Liver (tissue), 8 donors: ENCODE measurements at regions not wholly inside any gene's neighbourhood (a gene's known extent, or its start where the extent isn't known, plus 50 kb on each side); places are given as distances from the start of the nearest gene placed in this dataset.
A peak's percentile ranks its signal among the peaks of the same experiment; 100 is the strongest.

Experiments used
- DNase-seq: peaks from one replicate; pipeline ENCODE4 v3.0.0-alpha.2; 2017; ENCODE audit warnings: low spot score
- H3K27ac ChIP-seq, 2 donors: one replicate each; pipeline ENCODE4 v1.7.0; 2013; ENCODE audit warnings: inconsistent platforms in 2 of 2, low read length in 2 of 2, control low read depth in 1 of 2, low read depth in 1 of 2, mild to moderate bottlenecking in 1 of 2
- H3K27me3 ChIP-seq, 4 donors: one replicate each; pipeline versions ENCODE4 v1.6.1 to v1.7.0; 2013; ENCODE audit warnings: low read length in 3 of 4, inconsistent platforms in 1 of 4, mild to moderate bottlenecking in 1 of 4, moderate library complexity in 1 of 4; ENCODE audit not compliant: control insufficient read depth in 4 of 4, insufficient read depth in 4 of 4
- H3K36me3 ChIP-seq, 4 donors: one replicate each; pipeline versions ENCODE4 v1.6.1 to v1.7.0; 2013; ENCODE audit warnings: low read length in 3 of 4, mild to moderate bottlenecking in 3 of 4, low read depth in 1 of 4, moderate library complexity in 1 of 4; ENCODE audit not compliant: control insufficient read depth in 4 of 4, insufficient read depth in 3 of 4
- H3K4me1 ChIP-seq, 4 donors: one replicate each; pipeline versions ENCODE4 v1.6.1 to v1.7.0; 2013; ENCODE audit warnings: low read length in 3 of 4, mild to moderate bottlenecking in 3 of 4, moderate library complexity in 1 of 4; ENCODE audit not compliant: control insufficient read depth in 4 of 4, insufficient read depth in 4 of 4
- H3K4me3 ChIP-seq, 3 donors: one replicate each; pipeline versions ENCODE4 v1.6.1 to v1.7.0; 2013; ENCODE audit warnings: low read length in 3 of 3, control low read depth in 1 of 3, low read depth in 1 of 3, mild to moderate bottlenecking in 1 of 3
- H3K9ac ChIP-seq, 2 donors: one replicate each; pipeline ENCODE4 v1.7.0; 2013; ENCODE audit warnings: low read length in 2 of 2, mild to moderate bottlenecking in 2 of 2, moderate library complexity in 2 of 2, control low read depth in 1 of 2, low read depth in 1 of 2
- H3K9me3 ChIP-seq, 4 donors: one replicate each; pipeline versions ENCODE4 v1.6.1 to v1.7.0; 2013; ENCODE audit warnings: low read length in 3 of 4; ENCODE audit not compliant: control insufficient read depth in 4 of 4
- EGR1 ChIP-seq, 2 donors: IDR thresholded peaks; 2 replicates each; pipeline ENCODE4 v1.6.1; 2016 to 2018; ENCODE audit warnings: antibody characterized with exemption in 2 of 2, low read depth in 2 of 2
- FOXA1 ChIP-seq: IDR thresholded peaks from 2 replicates; pipeline ENCODE4 v1.6.1; 2016; ENCODE audit warnings: antibody characterized with exemption
- FOXA2 ChIP-seq: IDR thresholded peaks from 2 replicates; pipeline ENCODE4 v1.6.1; 2016; ENCODE audit warnings: antibody characterized with exemption
- GABPA ChIP-seq, 2 donors: IDR thresholded peaks in 1 of 2; conservative IDR thresholded peaks in 1 of 2; 2 replicates each; pipeline ENCODE4 v1.6.1; 2016; ENCODE audit warnings: antibody characterized with exemption in 2 of 2, mild to moderate bottlenecking in 1 of 2, moderate library complexity in 1 of 2
- HNF4A ChIP-seq, 2 donors: conservative IDR thresholded peaks; 2 replicates each; pipeline ENCODE4 v1.6.1; 2016; ENCODE audit warnings: antibody characterized with exemption in 2 of 2, mild to moderate bottlenecking in 2 of 2
- HNF4G ChIP-seq: IDR thresholded peaks from 2 replicates; pipeline ENCODE4 v1.6.1; 2016; ENCODE audit warnings: antibody characterized with exemption
- RAD21 ChIP-seq, 2 donors: IDR thresholded peaks; 2 replicates each; pipeline ENCODE4 v1.6.1; 2016; ENCODE audit warnings: antibody characterized with exemption in 2 of 2, mild to moderate bottlenecking in 2 of 2
- RXRA ChIP-seq, 2 donors: IDR thresholded peaks; 2 replicates each; pipeline ENCODE4 v1.6.1; 2017 to 2018; ENCODE audit warnings: antibody characterized with exemption in 2 of 2, mild to moderate bottlenecking in 1 of 2
- SP1 ChIP-seq: IDR thresholded peaks from 2 replicates; pipeline ENCODE4 v1.6.1; 2018; ENCODE audit warnings: antibody characterized with exemption, mild to moderate bottlenecking
- TAF1 ChIP-seq: conservative IDR thresholded peaks from 2 replicates; pipeline ENCODE4 v1.6.1; 2016; ENCODE audit warnings: antibody characterized with exemption, mild to moderate bottlenecking
- YY1 ChIP-seq: IDR thresholded peaks from 2 replicates; pipeline ENCODE4 v1.6.1; 2016; ENCODE audit warnings: antibody characterized with exemption, mild to moderate bottlenecking
- WGBS: extraction: QIAGEN DNeasy Blood & Tissue Kit; methylation state at CpG from one replicate; pipeline ENCODE4 v1.1.7; 2013; 5-methylcytosine and 5-hydroxymethylcytosine counted together
- TF ChIP-seq, protein P1 (sequence below): IDR thresholded peaks from 2 replicates; pipeline ENCODE4 v1.6.1; 2016; ENCODE audit warnings: antibody characterized with exemption
- TF ChIP-seq, protein P2 (sequence below): IDR thresholded peaks from 2 replicates; pipeline ENCODE4 v1.6.1; 2016; ENCODE audit warnings: antibody characterized with exemption
- TF ChIP-seq, protein P3 (sequence below): IDR thresholded peaks from 2 replicates; pipeline ENCODE4 v1.6.1; 2016; ENCODE audit warnings: antibody characterized with exemption
- TF ChIP-seq, protein P4 (sequence below): IDR thresholded peaks from 2 replicates; pipeline ENCODE4 v1.6.1; 2016; ENCODE audit warnings: antibody characterized with exemption, mild to moderate bottlenecking
- TF ChIP-seq, protein P5 (sequence below): fragments of 150-350 bp; IDR thresholded peaks from 2 replicates; pipeline ENCODE4 v1.5.1; 2017; ENCODE audit warnings: improper control_type of control experiment, low read depth, low read length; ENCODE audit not compliant: missing input control
- donor health status: healthy.
- donor health status: healthy.
- donor health status: healthy.
- donor health status: healthy.
- donor health status: healthy.

DNA sequence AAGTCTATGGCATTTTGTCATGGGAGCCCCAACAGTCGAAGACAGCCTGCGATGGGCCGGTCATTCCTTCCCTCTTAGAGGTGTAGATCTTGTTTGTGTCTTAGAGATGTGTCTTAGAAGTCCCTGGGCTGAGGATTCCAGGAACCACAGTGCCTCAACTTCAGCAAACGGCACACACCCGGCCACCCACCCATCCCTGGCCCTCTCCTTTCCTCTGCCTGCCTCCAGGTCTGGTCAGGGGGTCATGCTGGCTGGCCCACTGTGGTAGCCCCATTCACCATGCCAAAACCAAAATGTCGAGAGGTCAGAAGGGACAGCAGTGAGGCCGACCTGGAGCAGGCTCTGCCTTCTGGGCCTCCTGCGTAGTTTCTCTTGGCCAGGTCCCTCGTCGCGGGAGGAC is 857.9 kb downstream of the TBC1D22A start:
- peaks cover 0 to 7% (median 4%) of the 10 kb centered on the region in 4 donors for H3K27me3 ChIP-seq
- peak; percentile 26 for DNase-seq

DNA sequence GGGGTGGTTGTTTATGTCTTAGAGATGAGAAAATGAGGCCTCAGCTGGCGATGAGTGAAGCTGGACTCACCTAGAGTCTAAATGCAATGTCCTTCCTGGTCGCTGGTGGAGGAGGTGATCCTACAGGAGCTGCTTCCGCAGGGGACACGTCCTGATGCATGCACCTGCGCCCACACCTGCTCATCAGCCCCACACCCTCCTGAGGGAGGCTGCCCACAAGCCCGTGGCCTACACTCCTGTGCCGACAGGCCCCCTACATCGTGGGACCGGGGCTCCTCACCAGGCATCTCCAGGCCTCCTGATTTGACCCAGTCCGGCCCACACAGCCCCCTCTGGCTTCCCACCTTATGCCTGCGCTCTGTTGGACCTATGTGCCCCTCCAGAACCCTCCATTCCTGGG is 857.2 kb downstream of the TBC1D22A start:
- DNase-seq, result peak; percentile 22
- Histone ChIP-seq H3K9me3 (no peaks in the 10 kb centered on the region), H3K27ac (no peak overlapping the region), H3K4me1 (no peaks in the 10 kb centered on the region), H3K9ac (no peak overlapping the region), H3K36me3 (no peaks in the 10 kb centered on the region), H3K4me3 (no peak overlapping the region), H3K27me3 (peaks cover 0 to 7% (median 4%) of the 10 kb centered on the region in 4 donors)
- WGBS, result 76% methylated on average over 11 of the region's 11 CpGs
- no peak for TF ChIP-seq FOXA1

More for the DNA sequence above, 857.9 kb downstream of the TBC1D22A start:
- H3K27ac ChIP-seq, result no peak overlapping the region
- H3K36me3 ChIP-seq, result no peaks in the 10 kb centered on the region
- no peaks in the 10 kb centered on the region for H3K4me1 ChIP-seq
- TF ChIP-seq, protein P1, sequence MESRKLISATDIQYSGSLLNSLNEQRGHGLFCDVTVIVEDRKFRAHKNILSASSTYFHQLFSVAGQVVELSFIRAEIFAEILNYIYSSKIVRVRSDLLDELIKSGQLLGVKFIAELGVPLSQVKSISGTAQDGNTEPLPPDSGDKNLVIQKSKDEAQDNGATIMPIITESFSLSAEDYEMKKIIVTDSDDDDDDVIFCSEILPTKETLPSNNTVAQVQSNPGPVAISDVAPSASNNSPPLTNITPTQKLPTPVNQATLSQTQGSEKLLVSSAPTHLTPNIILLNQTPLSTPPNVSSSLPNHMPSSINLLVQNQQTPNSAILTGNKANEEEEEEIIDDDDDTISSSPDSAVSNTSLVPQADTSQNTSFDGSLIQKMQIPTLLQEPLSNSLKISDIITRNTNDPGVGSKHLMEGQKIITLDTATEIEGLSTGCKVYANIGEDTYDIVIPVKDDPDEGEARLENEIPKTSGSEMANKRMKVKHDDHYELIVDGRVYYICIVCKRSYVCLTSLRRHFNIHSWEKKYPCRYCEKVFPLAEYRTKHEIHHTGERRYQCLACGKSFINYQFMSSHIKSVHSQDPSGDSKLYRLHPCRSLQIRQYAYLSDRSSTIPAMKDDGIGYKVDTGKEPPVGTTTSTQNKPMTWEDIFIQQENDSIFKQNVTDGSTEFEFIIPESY, result no peak
- TF ChIP-seq YY1, result no peak
- TF ChIP-seq, protein P2, sequence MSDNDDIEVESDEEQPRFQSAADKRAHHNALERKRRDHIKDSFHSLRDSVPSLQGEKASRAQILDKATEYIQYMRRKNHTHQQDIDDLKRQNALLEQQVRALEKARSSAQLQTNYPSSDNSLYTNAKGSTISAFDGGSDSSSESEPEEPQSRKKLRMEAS, result no peak
- no peak for TF ChIP-seq HNF4A (conservative IDR thresholded peaks at IDR 0.05)
- no peak for TF ChIP-seq GABPA (IDR thresholded peaks at IDR 0.05 in 1 of 2, conservative IDR thresholded peaks at IDR 0.05 in 1 of 2)
- H3K9me3 ChIP-seq, result no peaks in the 10 kb centered on the region
- WGBS, result 84% methylated on average over 11 of the region's 11 CpGs
- no peak overlapping the region for H3K9ac ChIP-seq
- no peak overlapping the region for H3K4me3 ChIP-seq

DNA sequence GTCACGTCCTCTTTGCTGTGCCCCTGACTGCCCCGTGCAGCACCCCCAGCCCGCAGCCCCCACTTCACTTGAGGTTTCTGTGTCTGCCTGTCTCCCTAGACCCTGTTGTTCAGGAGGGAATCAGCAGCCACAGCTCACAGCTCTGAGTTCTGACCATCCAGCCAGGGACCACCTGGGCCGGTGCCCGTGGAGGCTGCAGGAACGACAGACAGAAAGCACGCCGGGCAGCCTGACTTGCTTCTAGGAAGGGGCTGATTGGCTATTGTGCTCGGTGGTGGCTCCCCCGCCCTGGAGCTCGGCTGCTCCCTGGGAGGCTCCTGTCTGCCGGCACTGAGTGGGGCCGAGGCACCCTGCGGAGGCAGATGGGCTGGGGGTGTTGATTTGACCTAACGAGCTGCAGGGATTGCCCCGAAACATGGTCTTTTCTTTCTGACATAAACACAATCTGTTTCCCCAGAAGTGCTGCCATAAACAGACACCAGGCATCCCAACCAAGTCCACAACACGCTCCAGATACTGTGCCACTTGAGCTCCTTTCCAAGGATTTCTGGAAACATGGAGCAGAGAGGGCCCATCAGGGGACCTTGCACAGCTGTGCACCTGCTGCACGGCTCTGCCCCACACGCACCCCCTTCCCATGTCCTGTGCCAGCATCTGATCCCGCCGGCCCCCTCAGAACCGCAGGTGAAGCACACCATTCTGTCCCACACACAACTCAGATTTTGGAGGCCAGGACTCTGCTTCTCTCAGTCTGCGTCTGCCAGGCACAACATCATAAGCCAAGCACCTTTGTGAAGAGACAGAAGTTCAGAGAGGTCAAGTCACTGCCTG is 855.9 kb downstream of the TBC1D22A start:
- Histone ChIP-seq H3K27me3 (peaks cover 0 to 7% (median 4%) of the 10 kb centered on the region in 4 donors), H3K27ac (no peak overlapping the region), H3K36me3 (no peaks in the 10 kb centered on the region), H3K4me3 (no peak overlapping the region), H3K9ac (no peak overlapping the region), H3K9me3 (no peaks in the 10 kb centered on the region), H3K4me1 (no peaks in the 10 kb centered on the region)
- 31% methylated on average over 23 of the region's 23 CpGs for WGBS
- DNase-seq, result no peak
- TF ChIP-seq, protein P2, result no peak
- TF ChIP-seq FOXA1, result no peak
- TF ChIP-seq HNF4A (conservative IDR thresholded peaks at IDR 0.05), result no peak
- no peak for TF ChIP-seq EGR1 (IDR thresholded peaks at IDR 0.05; ENCODE audit: low read depth in 2 of 2)
- TF ChIP-seq, protein P3, sequence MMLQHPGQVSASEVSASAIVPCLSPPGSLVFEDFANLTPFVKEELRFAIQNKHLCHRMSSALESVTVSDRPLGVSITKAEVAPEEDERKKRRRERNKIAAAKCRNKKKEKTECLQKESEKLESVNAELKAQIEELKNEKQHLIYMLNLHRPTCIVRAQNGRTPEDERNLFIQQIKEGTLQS, result no peak
- TF ChIP-seq GABPA (IDR thresholded peaks at IDR 0.05 in 1 of 2, conservative IDR thresholded peaks at IDR 0.05 in 1 of 2), result no peak
- TF ChIP-seq, protein P4, sequence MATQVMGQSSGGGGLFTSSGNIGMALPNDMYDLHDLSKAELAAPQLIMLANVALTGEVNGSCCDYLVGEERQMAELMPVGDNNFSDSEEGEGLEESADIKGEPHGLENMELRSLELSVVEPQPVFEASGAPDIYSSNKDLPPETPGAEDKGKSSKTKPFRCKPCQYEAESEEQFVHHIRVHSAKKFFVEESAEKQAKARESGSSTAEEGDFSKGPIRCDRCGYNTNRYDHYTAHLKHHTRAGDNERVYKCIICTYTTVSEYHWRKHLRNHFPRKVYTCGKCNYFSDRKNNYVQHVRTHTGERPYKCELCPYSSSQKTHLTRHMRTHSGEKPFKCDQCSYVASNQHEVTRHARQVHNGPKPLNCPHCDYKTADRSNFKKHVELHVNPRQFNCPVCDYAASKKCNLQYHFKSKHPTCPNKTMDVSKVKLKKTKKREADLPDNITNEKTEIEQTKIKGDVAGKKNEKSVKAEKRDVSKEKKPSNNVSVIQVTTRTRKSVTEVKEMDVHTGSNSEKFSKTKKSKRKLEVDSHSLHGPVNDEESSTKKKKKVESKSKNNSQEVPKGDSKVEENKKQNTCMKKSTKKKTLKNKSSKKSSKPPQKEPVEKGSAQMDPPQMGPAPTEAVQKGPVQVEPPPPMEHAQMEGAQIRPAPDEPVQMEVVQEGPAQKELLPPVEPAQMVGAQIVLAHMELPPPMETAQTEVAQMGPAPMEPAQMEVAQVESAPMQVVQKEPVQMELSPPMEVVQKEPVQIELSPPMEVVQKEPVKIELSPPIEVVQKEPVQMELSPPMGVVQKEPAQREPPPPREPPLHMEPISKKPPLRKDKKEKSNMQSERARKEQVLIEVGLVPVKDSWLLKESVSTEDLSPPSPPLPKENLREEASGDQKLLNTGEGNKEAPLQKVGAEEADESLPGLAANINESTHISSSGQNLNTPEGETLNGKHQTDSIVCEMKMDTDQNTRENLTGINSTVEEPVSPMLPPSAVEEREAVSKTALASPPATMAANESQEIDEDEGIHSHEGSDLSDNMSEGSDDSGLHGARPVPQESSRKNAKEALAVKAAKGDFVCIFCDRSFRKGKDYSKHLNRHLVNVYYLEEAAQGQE, result no peak
- no peak for TF ChIP-seq RXRA (IDR thresholded peaks at IDR 0.05)
- no peak for TF ChIP-seq FOXA2
- TF ChIP-seq YY1, result no peak
- no peak for TF ChIP-seq TAF1
- no peak for TF ChIP-seq RAD21 (IDR thresholded peaks at IDR 0.05)
- TF ChIP-seq, protein P5, sequence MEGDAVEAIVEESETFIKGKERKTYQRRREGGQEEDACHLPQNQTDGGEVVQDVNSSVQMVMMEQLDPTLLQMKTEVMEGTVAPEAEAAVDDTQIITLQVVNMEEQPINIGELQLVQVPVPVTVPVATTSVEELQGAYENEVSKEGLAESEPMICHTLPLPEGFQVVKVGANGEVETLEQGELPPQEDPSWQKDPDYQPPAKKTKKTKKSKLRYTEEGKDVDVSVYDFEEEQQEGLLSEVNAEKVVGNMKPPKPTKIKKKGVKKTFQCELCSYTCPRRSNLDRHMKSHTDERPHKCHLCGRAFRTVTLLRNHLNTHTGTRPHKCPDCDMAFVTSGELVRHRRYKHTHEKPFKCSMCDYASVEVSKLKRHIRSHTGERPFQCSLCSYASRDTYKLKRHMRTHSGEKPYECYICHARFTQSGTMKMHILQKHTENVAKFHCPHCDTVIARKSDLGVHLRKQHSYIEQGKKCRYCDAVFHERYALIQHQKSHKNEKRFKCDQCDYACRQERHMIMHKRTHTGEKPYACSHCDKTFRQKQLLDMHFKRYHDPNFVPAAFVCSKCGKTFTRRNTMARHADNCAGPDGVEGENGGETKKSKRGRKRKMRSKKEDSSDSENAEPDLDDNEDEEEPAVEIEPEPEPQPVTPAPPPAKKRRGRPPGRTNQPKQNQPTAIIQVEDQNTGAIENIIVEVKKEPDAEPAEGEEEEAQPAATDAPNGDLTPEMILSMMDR, result no peak
- TF ChIP-seq, protein P1, result no peak
- no peak for TF ChIP-seq HNF4G
- no peak for TF ChIP-seq SP1
